ENCODE measurements at regions not wholly inside any gene's neighbourhood (a gene's known extent, or its start where the extent isn't known, plus 50 kb on each side); places are given as distances from the start of the nearest gene placed in this dataset.

DNA sequence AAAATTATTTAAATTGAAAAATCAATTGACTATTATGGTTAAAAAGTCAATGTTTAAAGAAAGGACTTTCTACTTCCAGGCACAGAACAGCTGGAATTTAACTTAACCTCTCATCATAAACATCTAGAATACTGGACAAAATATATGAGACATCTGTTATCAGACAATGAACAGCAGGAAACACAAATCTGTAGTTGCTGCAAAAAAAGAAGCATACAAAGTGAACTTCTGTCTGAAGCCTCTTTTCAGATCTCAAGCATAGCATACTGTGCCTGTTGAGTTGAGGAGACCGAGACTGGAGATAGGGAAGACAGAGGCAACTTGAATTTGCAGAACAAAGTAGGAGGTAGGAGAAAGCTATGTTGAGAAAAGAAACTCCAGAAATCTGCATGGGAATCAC is 140.0 kb upstream of the CBLB start:
- TF ChIP-seq, protein P1, sequence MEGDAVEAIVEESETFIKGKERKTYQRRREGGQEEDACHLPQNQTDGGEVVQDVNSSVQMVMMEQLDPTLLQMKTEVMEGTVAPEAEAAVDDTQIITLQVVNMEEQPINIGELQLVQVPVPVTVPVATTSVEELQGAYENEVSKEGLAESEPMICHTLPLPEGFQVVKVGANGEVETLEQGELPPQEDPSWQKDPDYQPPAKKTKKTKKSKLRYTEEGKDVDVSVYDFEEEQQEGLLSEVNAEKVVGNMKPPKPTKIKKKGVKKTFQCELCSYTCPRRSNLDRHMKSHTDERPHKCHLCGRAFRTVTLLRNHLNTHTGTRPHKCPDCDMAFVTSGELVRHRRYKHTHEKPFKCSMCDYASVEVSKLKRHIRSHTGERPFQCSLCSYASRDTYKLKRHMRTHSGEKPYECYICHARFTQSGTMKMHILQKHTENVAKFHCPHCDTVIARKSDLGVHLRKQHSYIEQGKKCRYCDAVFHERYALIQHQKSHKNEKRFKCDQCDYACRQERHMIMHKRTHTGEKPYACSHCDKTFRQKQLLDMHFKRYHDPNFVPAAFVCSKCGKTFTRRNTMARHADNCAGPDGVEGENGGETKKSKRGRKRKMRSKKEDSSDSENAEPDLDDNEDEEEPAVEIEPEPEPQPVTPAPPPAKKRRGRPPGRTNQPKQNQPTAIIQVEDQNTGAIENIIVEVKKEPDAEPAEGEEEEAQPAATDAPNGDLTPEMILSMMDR (conservative IDR thresholded peaks at IDR 0.05; ENCODE audit: low read length), result no peak
- no peak for TF ChIP-seq EZH2phosphoT487 (IDR thresholded peaks at IDR 0.05; ENCODE audit: borderline replicate concordance)
